GM12865 (cell line): ENCODE measurements at regions not wholly inside any gene's neighbourhood (a gene's known extent, or its start where the extent isn't known, plus 50 kb on each side); places are given as distances from the start of the nearest gene placed in this dataset.

Source experiments
- DNase-seq: peaks from one replicate; pipeline ENCODE4 v3.0.0; 2010; ENCODE audit warnings: low read depth
- H3K4me3 ChIP-seq: 2 replicates; pipeline ENCODE4 v1.5.1; 2011; ENCODE audit warnings: mild to moderate bottlenecking, low read depth, low read length, control low read depth
- TF ChIP-seq, protein P1 (sequence below): IDR thresholded peaks from 2 replicates; pipeline ENCODE4 v1.5.1; 2011; ENCODE audit warnings: low read length, control low read depth, low read depth, inconsistent platforms; ENCODE audit not compliant: insufficient read depth; ENCODE audit errors: missing control alignments

DNA sequence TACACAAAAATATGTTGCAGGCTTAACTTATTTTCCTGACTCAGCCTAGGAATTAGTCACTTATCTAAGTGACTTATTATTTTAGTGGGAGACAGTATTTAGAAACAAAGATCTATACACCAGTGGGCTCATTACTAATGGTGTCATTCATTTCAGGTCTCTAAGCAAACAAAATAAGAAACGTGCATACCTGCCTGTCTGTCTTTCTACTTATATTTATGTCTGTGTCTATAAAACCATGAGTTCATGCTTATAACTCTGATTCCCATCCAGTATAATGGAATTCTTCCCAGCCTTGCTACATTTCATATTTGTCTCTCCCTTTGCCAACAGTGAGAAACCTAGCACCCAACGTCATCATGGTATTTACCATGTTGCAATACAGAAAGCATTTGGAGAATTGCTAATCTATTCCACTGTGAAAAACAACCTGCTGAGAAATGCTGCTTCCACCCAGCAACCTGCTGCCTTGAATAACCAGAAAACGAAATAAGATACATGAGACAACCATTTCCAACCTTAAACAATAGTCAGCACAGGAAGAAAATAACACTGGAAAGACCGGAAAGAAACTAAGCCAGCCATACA lies 501.0 kb downstream of the GLRX3 start:
- DNase-seq, result no peak
- TF ChIP-seq, protein P1, sequence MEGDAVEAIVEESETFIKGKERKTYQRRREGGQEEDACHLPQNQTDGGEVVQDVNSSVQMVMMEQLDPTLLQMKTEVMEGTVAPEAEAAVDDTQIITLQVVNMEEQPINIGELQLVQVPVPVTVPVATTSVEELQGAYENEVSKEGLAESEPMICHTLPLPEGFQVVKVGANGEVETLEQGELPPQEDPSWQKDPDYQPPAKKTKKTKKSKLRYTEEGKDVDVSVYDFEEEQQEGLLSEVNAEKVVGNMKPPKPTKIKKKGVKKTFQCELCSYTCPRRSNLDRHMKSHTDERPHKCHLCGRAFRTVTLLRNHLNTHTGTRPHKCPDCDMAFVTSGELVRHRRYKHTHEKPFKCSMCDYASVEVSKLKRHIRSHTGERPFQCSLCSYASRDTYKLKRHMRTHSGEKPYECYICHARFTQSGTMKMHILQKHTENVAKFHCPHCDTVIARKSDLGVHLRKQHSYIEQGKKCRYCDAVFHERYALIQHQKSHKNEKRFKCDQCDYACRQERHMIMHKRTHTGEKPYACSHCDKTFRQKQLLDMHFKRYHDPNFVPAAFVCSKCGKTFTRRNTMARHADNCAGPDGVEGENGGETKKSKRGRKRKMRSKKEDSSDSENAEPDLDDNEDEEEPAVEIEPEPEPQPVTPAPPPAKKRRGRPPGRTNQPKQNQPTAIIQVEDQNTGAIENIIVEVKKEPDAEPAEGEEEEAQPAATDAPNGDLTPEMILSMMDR, result no peak
- no peak overlapping the region for H3K4me3 ChIP-seq

DNA sequence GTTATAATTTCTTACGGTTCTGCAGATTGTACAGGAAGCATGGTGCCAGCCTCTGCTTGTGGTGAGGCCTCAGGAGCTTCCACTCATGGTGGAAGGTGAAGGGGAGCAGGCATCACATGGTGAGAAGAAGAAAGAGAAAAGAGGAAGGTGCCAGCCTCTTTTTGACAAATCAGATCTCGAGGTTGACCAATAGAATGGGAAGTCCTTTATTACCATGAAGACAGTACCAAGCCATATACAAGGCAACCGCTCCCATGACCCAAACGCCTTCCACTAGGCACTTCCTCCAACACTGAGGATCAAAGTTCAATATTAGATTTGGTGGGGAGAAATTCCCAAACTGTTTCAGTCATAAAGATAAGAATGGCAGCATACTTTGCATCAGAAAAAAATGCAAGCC lies 502.8 kb downstream of the GLRX3 start:
- H3K4me3 ChIP-seq, result no peak overlapping the region
- no peak for DNase-seq
- TF ChIP-seq, protein P1, result no peak

DNA sequence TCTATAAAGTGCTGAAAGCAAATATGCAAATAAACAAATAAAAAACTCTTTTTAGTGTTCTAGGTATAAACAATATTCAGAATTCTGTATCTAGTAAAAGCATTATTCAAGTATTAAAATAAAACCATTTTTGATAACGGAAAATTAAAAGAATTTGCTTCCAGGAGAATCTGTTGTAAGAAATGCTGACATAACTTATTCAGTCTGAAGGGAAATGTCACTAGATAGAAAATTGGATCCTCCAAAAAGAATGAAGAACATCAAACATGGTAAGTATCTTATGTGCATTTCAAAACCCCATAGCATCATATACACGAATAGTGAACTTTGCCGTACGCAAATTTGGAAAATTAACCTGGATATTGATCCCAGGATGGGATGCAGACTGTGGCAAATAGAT lies 506.7 kb downstream of the GLRX3 start:
- no peak overlapping the region for H3K4me3 ChIP-seq
- TF ChIP-seq, protein P1, result no peak
- no peak for DNase-seq

DNA sequence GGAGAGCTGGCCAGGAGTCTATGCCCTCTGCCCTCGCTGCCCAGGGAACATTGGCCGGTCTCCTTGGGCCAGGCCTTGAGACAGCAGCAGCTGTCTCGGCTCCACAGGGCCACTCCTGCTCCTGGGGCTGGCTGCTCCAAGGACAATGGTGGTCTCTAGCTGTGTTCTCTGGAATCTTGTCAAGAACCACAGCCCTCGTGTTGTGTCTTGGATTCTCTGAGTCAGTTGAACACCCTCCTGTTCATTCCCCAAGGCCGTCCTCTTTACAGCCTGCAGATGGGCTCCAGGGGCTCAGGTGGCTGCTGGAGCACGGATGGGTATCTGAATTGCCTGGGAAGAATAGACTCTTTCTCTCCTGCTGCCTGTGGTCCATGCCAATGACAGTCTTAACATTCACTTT lies 511.1 kb downstream of the GLRX3 start:
- H3K4me3 ChIP-seq, result no peak overlapping the region
- TF ChIP-seq, protein P1, result no peak
- no peak for DNase-seq

DNA sequence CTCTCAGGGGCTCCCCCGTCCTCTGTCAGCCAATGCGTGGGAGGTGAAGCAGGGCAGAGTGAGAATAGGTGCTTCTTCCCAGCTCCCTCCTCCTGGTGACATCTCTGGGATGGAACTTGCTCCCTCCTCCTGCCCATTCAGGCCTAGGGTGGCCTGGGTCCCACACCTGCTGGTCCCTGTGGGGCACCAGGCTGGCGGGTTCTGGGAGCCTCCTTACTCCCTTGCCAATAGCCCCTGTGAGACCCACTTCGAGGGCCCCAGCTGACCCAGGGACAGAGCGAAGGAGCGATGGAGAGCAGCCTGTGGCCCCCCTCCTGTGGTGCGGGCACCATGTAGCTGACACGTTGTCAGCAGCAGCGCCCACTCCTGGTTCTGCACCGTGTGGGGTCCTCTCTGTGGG lies 512.6 kb downstream of the GLRX3 start:
- no peak for DNase-seq
- TF ChIP-seq, protein P1, result no peak
- no peak overlapping the region for H3K4me3 ChIP-seq

DNA sequence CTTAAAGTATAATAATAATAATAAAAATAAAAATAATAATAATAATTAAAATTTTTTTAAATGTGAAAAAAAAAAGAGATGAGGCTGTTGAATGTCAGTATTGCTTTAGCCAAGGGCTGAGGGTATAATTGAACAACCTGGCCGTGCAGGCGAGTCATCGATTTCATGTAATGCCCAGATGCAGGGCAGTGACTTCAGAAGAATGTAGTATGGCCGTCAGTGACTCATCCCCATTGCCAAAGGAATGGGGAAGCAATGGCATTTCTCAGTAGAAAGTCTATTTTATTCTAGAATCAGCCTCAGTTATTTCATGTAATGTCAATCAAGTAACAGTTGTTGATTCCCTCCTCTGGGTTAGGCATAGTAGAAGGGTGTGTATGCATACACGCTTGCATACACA lies 516.4 kb downstream of the GLRX3 start:
- DNase-seq, result no peak
- no peak overlapping the region for H3K4me3 ChIP-seq
- TF ChIP-seq, protein P1, result no peak

DNA sequence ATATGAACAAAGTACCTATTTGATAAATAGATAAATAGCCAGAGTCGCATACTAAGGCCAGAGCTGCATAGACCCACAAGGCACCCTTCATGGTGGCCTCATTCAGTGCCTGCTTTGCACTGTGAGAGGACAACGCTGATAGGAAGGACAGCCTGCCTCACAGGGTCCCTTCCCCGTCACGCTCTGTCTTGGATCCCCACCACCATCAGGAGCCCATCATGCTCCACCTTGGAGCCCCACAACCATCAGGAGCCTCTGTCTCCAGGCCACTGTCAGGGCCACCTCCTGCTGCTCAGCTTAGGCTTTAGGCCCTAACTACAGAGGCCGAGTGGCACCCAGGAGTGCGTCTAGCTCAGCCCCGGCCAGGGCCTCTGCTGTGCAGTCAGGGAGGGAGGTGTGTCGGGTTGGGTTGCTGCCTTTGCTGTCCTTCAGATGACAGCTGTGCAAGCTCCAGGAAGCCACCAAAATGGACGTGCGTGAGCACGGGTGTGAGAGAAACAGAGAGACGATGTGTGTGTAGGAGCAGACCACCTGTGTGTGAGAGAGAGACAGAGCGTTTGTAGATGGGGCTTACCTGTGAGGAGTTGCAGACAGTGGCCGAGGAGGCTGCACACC lies 516.9 kb downstream of the GLRX3 start:
- TF ChIP-seq, protein P1, result no peak
- no peak for DNase-seq
- H3K4me3 ChIP-seq, result no peak overlapping the region
